Stimulated activated CD8-positive, alpha-beta memory T cell treated with anti-CD3 and anti-CD28 coated beads, Interleukin-12 subunit alpha, Interleukin-12 subunit beta, amount 100 ng/mL, for 24 hours (primary cell): ENCODE measurements at regions not wholly inside any gene's neighbourhood (a gene's known extent, or its start where the extent isn't known, plus 50 kb on each side); places are given as distances from the start of the nearest gene placed in this dataset.

ENCODE experiments used
- DNase-seq: peaks from one replicate; pipeline ENCODE4 v3.0.0-alpha.2; 2020; ENCODE audit errors: extremely low read depth

DNA sequence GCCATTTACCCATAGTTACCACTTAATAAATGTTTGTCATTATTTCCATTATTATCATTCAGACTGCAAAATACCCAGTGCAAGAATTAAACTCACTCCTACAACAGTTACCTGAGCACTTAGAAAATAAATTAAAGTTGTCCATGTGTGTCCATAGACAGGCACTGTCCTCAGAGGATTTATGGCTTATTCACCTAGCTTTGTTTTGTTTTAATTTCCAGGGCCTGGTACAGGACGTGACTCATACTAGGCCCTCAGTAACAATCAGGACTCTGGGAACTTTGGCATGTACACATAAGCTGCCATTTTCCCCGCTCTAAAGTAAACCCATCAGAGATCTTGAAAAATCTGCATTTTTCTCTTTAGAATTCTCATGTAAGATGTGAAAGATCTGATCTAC lies 458.5 kb upstream of the ARRDC4 start:
- DNase-seq = no peak

DNA sequence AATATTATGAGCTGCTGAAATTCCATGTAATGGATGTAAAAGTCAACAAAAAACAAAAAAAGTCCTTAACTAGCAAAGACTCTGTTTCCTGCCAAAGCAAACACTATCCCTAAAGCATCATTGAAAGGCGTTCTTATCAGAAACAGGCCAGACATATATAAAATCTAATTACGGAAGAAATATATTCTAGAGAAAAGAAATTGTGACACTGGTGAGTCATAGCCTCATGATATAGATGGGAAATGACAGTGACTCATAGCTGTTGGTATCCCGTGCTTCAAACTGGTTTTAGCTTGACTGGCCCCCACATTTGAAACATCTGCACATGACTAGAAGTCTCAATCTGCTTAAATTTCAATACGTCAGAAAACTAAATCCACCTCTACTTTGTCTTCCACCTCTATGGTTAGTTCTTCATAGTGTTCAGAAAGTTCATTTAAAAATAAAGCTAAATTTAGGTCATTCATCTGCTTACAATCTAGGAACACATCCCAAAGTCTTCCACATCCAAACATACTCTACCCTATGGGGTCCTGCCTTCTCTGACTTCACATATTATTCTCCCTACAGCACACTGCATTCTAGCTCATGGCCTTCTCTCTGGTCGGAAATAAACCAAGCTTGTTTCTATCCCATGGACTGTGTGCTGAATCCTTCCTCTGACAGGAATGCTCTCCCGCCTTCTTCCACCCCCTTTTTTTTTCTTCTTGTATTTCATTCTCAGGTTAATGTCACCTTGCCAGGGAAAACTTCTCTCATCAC lies 456.3 kb upstream of the ARRDC4 start:
- DNase-seq = no peak

DNA sequence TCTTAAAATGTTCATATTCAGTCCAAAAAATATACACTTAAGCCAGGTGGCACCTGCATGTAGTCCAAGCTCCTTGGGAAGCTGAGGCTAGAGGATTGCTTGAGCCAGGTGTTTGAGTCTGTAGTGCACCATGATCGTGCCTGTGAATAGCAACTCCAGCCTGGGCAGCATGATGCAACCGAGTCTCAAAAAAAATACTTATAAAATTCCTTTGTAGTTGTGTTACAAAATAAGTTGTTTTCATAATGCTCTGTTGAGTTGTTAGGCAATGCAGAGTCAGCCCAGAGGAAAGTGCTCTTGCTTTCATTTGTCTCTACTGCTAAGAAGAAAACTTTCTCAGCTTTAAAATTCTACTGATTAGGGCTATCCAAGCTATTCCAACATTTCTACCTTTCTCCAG lies 442.8 kb upstream of the ARRDC4 start:
- DNase-seq = no peak

- DNase-seq = no peak
These were observed 439.8 kb upstream of the ARRDC4 start for GRCh38 chr15:97520689-97521088.

DNA sequence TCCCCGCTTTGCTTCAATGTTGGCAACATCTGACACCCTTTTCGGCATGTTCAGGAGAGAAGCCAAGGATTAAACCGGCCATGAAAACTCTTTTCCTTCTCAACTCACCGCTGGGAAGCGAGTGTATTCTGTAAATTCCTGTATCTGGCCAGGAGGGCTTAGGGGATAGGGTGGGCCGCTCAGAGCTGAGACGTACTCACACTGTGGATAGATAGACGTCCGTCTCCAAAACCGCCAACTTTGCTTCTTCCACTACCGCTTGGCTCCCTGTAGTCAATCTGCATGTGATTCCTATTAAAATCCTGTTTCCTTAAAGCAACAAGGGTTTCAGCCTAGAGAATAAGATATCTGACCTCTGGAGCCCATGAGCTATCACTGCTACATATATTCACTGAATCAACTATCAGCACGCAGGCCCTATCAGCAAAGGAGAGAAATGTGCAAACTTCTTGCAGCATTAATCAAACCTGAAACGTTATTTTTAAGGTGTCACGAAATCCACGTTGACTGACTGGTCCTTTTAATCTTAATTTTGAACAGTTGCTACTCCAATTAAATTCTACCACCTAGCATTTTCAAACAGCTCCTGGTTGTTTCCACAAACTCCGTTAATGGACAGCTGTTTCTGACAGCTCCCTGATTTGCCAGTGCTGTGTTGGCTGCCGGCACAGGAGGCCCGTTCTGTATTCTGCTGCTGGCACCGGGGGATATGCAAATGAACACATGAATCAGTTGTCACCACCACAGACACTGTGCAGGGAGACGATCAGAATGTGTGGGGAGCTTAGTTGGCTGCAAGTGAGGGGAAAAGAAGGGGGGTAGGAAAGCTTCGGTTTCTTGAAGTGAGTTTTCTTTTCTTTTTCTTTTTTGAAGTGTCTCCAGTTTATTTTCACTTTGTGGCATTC lies 438.9 kb upstream of the ARRDC4 start:
- DNase-seq = no peak

- no peak for DNase-seq
These were observed 438.2 kb upstream of the ARRDC4 start for GRCh38 chr15:97522347-97522746.

GRCh38 chr15:97525809-97526208 lies 434.7 kb upstream of the ARRDC4 start:
- no peak for DNase-seq

- DNase-seq = no peak
These were observed 432.3 kb upstream of the ARRDC4 start for GRCh38 chr15:97528238-97528637.

- DNase-seq = no peak
These were observed 414.7 kb upstream of the ARRDC4 start for GRCh38 chr15:97545799-97546198.

DNA sequence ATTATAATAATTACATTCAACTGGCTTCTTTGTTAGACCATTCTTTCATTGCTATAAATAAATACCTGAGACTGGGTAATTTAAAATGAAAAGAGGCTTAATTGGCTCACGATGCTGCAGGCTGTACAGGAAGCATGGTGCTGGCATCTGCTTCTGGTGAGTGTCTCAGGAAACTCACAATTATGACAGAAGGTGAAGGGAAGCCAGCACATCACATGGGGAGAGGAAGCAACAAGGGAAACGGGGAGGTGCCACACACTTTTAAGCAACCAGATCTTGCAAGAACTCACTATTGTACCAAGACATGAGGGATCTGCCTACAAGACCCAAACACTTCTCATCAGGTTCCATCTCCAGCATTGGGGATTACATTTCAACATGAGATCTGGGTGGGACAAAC lies 413.1 kb upstream of the ARRDC4 start:
- no peak for DNase-seq

- DNase-seq = no peak
These were observed 399.0 kb upstream of the ARRDC4 start for GRCh38 chr15:97561529-97561928.

DNA sequence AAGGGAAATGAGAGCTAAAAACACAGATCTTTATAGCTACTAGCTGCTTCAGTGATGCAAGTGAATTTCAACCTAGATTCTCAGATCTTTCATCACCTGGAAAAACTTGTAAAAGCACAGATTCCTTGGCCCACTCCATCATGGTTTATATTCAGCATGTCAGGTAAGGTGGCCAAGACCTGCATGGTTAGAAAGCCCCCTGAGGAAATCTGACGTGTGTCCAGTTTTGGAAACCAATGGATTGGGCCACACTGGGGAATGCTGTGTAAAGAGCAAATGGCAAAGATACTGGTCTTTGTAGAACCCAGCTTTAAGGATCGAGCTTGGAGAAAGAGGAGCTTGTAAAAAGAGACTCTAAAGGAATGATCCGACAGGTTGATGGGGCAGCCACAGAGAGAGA lies 397.0 kb upstream of the ARRDC4 start:
- DNase-seq = no peak

- no peak for DNase-seq
These were observed 393.5 kb upstream of the ARRDC4 start for GRCh38 chr15:97566961-97567360.

GRCh38 chr15:97567411-97567810 lies 393.1 kb upstream of the ARRDC4 start:
- DNase-seq = no peak

DNA sequence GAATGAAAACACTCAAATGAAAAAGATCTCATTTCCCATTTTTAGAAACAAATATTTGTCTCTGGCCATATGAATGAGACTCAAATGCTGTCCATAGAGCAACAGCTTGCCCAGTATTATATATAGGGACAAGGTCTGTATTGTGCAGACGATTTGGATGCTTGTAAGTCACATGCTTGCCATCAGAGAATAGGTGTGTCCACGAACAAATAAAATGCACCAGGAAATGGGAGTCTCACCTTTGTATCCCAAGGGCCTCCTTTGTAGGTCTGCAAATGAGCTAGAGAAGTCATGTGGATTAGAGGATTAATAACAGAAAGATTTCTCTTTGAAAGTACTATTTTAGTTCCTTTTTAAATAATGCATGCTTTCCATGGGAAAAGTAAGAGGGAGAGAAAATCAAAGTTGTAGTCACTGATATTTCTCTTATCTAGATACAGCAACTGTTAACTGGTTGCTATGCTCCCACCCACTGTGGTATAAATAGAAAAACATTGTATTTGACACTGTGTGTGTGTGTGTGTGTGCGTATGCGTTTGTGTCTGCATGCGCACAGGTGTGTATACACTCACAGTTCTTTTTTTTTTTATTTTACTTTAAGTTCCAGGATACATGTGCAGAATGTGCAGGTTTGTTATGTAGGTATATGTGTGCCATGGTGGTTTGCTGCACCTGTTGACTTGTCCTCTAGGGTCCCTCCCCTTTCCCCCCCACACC lies 383.4 kb upstream of the ARRDC4 start:
- no peak for DNase-seq

GRCh38 chr15:97585408-97585807 lies 375.1 kb upstream of the ARRDC4 start:
- DNase-seq = no peak

- no peak for DNase-seq
These were observed 367.7 kb upstream of the ARRDC4 start for GRCh38 chr15:97592778-97593177.

DNA sequence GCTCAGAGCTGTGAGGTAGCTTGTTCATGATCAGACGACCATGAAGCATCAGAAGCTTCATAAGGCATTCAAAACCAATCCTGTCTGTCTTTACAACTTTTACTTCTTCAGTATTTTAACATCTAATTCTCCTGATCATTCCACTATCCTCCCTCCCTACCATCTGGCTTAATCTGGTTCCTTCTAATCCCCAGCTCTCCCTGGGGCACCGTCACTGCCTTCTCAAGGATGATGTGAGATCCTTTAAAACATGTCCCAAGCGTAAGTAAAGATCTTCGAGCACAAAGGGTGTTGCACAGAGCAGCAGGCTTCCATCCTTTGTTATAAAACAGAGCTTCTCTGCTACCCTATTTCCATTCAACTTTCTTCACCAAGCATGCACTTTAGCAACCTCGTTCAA lies 362.7 kb upstream of the ARRDC4 start:
- no peak for DNase-seq

DNA sequence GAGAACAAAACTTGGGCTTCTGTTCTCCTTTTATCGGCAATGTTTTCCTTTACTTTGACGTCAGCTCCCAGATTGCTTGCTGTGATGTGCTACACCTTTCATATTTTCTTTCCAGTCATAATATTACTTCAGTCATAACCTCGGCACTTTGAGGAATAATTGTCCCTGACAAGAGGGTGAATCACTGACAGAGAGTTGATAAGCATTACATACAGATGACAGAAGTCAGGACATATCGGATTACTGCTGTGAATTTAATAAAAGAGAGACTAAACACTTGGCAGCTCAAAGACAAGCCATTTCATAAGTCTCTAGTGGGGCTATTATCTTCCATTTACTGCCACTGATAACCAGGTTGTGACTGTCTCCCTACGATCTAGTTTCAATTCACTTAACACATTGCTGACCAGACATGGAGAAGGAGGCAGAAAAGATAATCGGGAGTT lies 362.1 kb upstream of the ARRDC4 start:
- DNase-seq = no peak

GRCh38 chr15:97600190-97600589 lies 360.3 kb upstream of the ARRDC4 start:
- no peak for DNase-seq

GRCh38 chr15:97604677-97605076 lies 355.8 kb upstream of the ARRDC4 start:
- no peak for DNase-seq

DNA sequence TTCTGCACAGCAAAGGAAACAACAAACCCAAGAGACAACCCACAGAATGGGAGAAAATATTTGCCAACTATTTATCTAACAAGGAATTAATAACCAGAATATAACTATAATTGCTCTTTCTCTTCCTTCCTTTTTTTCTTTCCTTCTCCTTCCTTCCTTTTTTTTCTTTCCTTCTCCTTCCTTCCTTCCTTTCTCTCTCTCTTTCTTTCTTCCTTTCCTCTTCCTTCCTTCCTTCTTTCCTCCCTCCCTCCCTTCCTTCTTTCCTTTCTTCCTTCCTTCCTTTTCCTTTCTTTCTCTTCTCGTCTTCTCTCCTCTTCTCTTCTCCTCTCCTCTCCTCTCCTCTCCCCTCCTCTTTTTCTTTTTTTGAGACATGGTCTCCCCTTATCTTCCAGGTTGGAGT lies 345.4 kb upstream of the ARRDC4 start:
- DNase-seq = no peak
